Midbrain (tissue), 1 donor: ENCODE measurements at regions not wholly inside any gene's neighbourhood (a gene's known extent, or its start where the extent isn't known, plus 50 kb on each side); places are given as distances from the start of the nearest gene placed in this dataset.
"Not testable (repeated sequence)": the region's sequence is repeated elsewhere in the genome, so short reads cannot be mapped to it uniquely, and the experiment has no call there.

Experiments
- DNase-seq: peaks from one replicate; lab custom pipeline; 2025; lab: John Stamatoyannopoulos, UW

GRCh38 chr3:23706111-23706510 is 99.6 kb upstream of the UBE2E1 start:
- no peak for DNase-seq

GRCh38 chr3:23709987-23710386 is 95.8 kb upstream of the UBE2E1 start:
- no peak for DNase-seq

- no peak for DNase-seq
Measured at GRCh38 chr3:23710555-23710954, 95.2 kb upstream of the UBE2E1 start.

GRCh38 chr3:23711916-23712494 is 93.8 kb upstream of the UBE2E1 start:
- no peak for DNase-seq

- DNase-seq = no peak
Measured at GRCh38 chr3:23712656-23713559, 92.8 kb upstream of the UBE2E1 start.

GRCh38 chr3:23713641-23714040 is 92.1 kb upstream of the UBE2E1 start:
- no peak for DNase-seq

- no peak for DNase-seq
Measured at GRCh38 chr3:23720059-23720458, 85.7 kb upstream of the UBE2E1 start.

- no peak for DNase-seq
Measured at GRCh38 chr3:23720885-23721284, 84.9 kb upstream of the UBE2E1 start.

- DNase-seq = no peak
Measured at GRCh38 chr3:23723141-23723540, 82.6 kb upstream of the UBE2E1 start.

- no peak for DNase-seq
Measured at GRCh38 chr3:23723930-23724329, 81.8 kb upstream of the UBE2E1 start.

- no peak for DNase-seq
Measured at GRCh38 chr3:23726811-23727548, 78.8 kb upstream of the UBE2E1 start.

GRCh38 chr3:23728601-23729117 is 77.1 kb upstream of the UBE2E1 start:
- no peak for DNase-seq

GRCh38 chr3:23729362-23729761 is 76.4 kb upstream of the UBE2E1 start:
- DNase-seq = not testable (repeated sequence)

GRCh38 chr3:23734481-23734880 is 71.3 kb upstream of the UBE2E1 start:
- no peak for DNase-seq

- DNase-seq = no peak
Measured at GRCh38 chr3:23735062-23735461, 70.7 kb upstream of the UBE2E1 start.

GRCh38 chr3:23735535-23736326 is 70.0 kb upstream of the UBE2E1 start:
- no peak for DNase-seq

GRCh38 chr3:23738944-23739343 is 66.8 kb upstream of the UBE2E1 start:
- DNase-seq = no peak

GRCh38 chr3:23739536-23739935 is 66.2 kb upstream of the UBE2E1 start:
- DNase-seq = no peak

- no peak for DNase-seq
Measured at GRCh38 chr3:23740517-23740965, 65.2 kb upstream of the UBE2E1 start.

- DNase-seq = no peak
Measured at GRCh38 chr3:23741036-23741706, 64.6 kb upstream of the UBE2E1 start.

GRCh38 chr3:23743141-23743784 is 62.5 kb upstream of the UBE2E1 start:
- DNase-seq = no peak
